ENCODE measurements at regions not wholly inside any gene's neighbourhood (a gene's known extent, or its start where the extent isn't known, plus 50 kb on each side); places are given as distances from the start of the nearest gene placed in this dataset.

DNA sequence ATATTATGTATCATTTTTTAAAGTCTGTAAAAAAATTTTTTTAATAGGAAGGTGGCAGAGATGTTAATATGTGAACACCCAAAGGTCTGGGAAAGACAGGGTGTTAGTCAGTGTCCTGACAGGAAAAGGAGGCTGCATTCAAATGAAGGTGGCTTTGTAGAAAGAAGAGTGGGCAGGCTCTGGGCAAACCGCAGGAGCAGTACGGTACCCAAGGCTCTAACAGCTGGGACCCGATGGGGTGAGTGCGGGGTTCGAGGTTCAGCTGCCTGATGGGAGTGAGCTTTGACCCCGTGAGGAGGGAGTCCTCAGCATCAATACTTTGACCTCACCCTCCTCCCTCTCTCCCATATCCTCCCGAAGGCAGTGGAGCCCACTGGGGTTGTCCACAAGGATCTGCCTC is 142.5 kb downstream of the C11orf91 start:
- no peaks in the 10 kb centered on the region for H3K9me3 ChIP-seq
- no peak for TF ChIP-seq POLR2A (IDR thresholded peaks at IDR 0.05)
- TF ChIP-seq, protein P1, sequence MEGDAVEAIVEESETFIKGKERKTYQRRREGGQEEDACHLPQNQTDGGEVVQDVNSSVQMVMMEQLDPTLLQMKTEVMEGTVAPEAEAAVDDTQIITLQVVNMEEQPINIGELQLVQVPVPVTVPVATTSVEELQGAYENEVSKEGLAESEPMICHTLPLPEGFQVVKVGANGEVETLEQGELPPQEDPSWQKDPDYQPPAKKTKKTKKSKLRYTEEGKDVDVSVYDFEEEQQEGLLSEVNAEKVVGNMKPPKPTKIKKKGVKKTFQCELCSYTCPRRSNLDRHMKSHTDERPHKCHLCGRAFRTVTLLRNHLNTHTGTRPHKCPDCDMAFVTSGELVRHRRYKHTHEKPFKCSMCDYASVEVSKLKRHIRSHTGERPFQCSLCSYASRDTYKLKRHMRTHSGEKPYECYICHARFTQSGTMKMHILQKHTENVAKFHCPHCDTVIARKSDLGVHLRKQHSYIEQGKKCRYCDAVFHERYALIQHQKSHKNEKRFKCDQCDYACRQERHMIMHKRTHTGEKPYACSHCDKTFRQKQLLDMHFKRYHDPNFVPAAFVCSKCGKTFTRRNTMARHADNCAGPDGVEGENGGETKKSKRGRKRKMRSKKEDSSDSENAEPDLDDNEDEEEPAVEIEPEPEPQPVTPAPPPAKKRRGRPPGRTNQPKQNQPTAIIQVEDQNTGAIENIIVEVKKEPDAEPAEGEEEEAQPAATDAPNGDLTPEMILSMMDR (IDR thresholded peaks at IDR 0.05), result no peak
- intact Hi-C loops (cut with DNase I), result no loop called here
- DNase-seq (no peak), ATAC-seq (no peak)
- H3K36me3 ChIP-seq (replicated peaks in 1 of 2; ENCODE audit: insufficient read depth in 1 of 2, low read depth in 2 of 2), result no peaks in the 10 kb centered on the region
- no peaks in the 10 kb centered on the region for H3K27me3 ChIP-seq
- no peaks in the 10 kb centered on the region for H3K4me1 ChIP-seq
- WGBS, 2 donors, result 74 to 83% methylated on average over 7 of the region's 7 CpGs
- no peak overlapping the region for H3K4me3 ChIP-seq
- H3K27ac ChIP-seq, result no peak overlapping the region

DNA sequence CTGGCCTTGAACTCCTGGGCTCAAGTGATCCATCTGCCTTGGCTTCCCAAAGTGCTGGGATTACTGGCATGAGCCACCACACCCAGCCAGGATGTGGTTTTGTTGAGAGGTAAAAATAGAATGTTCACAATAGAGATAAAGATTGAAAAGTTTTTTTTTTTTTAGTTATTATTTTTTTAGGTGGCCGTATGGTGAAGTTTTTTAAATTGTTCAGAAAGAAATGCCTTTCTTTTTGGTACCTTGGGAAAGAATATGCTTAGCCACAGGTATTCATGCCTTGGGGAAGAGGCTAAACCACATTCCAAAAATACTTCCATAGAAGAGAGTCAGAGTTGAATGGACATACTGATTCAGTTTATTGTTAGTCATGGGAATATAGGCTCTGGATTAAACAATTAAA is 143.4 kb downstream of the C11orf91 start:
- Histone ChIP-seq H3K27ac (no peak overlapping the region), H3K4me3 (no peak overlapping the region), H3K27me3 (no peaks in the 10 kb centered on the region), H3K4me1 (no peaks in the 10 kb centered on the region), H3K36me3 (replicated peaks in 1 of 2; ENCODE audit: insufficient read depth in 1 of 2, low read depth in 2 of 2) (no peaks in the 10 kb centered on the region), H3K9me3 (no peaks in the 10 kb centered on the region)
- TF ChIP-seq, protein P1 (IDR thresholded peaks at IDR 0.05), result no peak
- no peak for TF ChIP-seq POLR2A (IDR thresholded peaks at IDR 0.05)
- intact Hi-C loops (cut with DNase I), result no loop called here
- WGBS, 2 donors, result 11 to 23% methylated on average over 1 of the region's 1 CpG
- DNase-seq (no peak), ATAC-seq (no peak)

DNA sequence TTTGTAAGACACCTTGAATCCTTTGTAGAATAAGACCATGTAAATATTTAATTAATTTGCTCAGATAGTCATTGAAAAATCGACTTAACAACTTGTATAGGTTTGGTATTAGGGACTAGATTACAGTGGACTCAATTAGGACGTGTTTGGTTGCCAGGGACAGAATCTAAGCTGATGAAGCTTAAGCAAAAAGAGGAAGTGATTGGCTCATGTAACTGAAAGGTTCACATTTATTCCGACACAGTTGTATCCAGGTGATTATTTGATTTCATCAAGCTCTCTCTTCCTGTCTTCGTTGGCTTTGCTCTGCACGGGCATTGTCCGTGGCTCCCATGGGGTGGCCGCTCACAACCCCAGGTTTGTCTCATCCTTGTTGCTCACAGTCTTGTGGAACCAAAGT is 146.4 kb downstream of the C11orf91 start:
- TF ChIP-seq POLR2A (IDR thresholded peaks at IDR 0.05), result no peak
- TF ChIP-seq, protein P1 (IDR thresholded peaks at IDR 0.05), result no peak
- ATAC-seq (no peak), DNase-seq (no peak)
- no peaks in the 10 kb centered on the region for H3K9me3 ChIP-seq
- intact Hi-C loops (cut with DNase I), result no loop called here
- no peak overlapping the region for H3K4me3 ChIP-seq
- WGBS, 2 donors, result 88% methylated on average over 7 of the region's 7 CpGs
- no peaks in the 10 kb centered on the region for H3K36me3 ChIP-seq (replicated peaks in 1 of 2; ENCODE audit: insufficient read depth in 1 of 2, low read depth in 2 of 2)
- no peaks in the 10 kb centered on the region for H3K4me1 ChIP-seq
- H3K27ac ChIP-seq, result no peak overlapping the region
- no peaks in the 10 kb centered on the region for H3K27me3 ChIP-seq

DNA sequence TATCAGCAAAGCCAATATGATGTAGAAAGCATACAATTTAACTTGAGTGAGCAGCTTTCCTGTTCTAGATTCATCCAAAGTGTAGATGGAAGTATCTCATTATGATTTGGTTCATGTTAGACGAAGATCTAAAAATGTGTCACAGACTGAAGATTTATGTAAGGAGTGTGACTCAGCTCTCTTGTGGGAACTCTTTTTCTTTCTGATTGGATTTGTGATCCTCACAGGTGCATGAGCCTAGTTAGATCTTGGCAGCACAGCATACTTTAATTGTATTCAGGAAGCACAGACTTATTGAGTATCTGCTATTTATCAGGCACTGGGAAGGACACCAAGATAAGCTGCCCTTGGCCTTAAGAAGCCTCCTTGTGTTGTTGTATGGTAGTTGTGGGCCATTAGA is 147.1 kb downstream of the C11orf91 start:
- DNase-seq (no peak), ATAC-seq (no peak)
- H3K27me3 ChIP-seq, result no peaks in the 10 kb centered on the region
- 33 to 39% methylated on average over 1 of the region's 1 CpG for WGBS, 2 donors
- H3K9me3 ChIP-seq, result no peaks in the 10 kb centered on the region
- TF ChIP-seq POLR2A (IDR thresholded peaks at IDR 0.05), result no peak
- TF ChIP-seq, protein P1 (IDR thresholded peaks at IDR 0.05), result no peak
- H3K4me3 ChIP-seq, result no peak overlapping the region
- H3K36me3 ChIP-seq (replicated peaks in 1 of 2; ENCODE audit: insufficient read depth in 1 of 2, low read depth in 2 of 2), result no peaks in the 10 kb centered on the region
- no peaks in the 10 kb centered on the region for H3K4me1 ChIP-seq
- intact Hi-C loops (cut with DNase I), result no loop called here
- no peak overlapping the region for H3K27ac ChIP-seq

DNA sequence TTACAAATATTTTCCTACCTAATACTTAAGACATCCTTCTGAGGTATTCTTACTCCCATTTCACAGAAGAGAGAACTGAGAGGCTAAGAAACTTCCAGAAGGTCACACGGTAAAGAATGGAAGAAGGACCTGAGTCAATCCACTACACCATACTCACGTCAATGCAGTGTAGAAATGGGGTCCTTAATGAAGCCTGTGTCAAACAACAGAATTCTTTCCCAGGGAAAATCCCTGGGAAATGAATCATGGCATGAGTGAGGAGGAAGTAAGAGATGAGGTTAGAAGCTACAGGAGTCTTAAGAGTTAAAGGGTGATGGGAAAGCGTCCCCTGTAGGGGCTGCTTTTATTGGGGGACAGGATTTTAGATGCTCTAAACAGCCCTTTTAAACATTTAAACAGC is 147.9 kb downstream of the C11orf91 start:
- H3K4me3 ChIP-seq, result no peak overlapping the region
- H3K36me3 ChIP-seq (replicated peaks in 1 of 2; ENCODE audit: insufficient read depth in 1 of 2, low read depth in 2 of 2), result no peaks in the 10 kb centered on the region
- ATAC-seq, result no peak
- no peaks in the 10 kb centered on the region for H3K9me3 ChIP-seq
- H3K27ac ChIP-seq, result no peak overlapping the region
- TF ChIP-seq, protein P1 (IDR thresholded peaks at IDR 0.05), result no peak
- no peak for TF ChIP-seq POLR2A (IDR thresholded peaks at IDR 0.05)
- intact Hi-C loops (cut with DNase I), result no loop called here
- WGBS, 2 donors, result 88% methylated on average over 3 of the region's 3 CpGs
- no peaks in the 10 kb centered on the region for H3K27me3 ChIP-seq
- H3K4me1 ChIP-seq, result no peaks in the 10 kb centered on the region
- DNase-seq, result no peak

All from body of pancreas (tissue), 4 donors.